Neuron (in vitro differentiated cells): ENCODE measurements at regions not wholly inside any gene's neighbourhood (a gene's known extent, or its start where the extent isn't known, plus 50 kb on each side); places are given as distances from the start of the nearest gene placed in this dataset.
"Not testable (repeated sequence)": the region's sequence is repeated elsewhere in the genome, so short reads cannot be mapped to it uniquely, and the experiment has no call there.

Experiments used
- H2AFZ ChIP-seq: one replicate; pipeline ENCODE4 v1.6.1; 2013; ENCODE audit warnings: low read depth, mild to moderate bottlenecking, inconsistent platforms, low read length, moderate library complexity
- H3K27me3 ChIP-seq: one replicate; pipeline ENCODE4 v1.6.1; 2013; ENCODE audit warnings: low read length; ENCODE audit not compliant: insufficient read depth
- H3K36me3 ChIP-seq: one replicate; pipeline ENCODE4 v1.6.1; 2013; ENCODE audit warnings: low read length; ENCODE audit not compliant: insufficient read depth
- H3K4me1 ChIP-seq: one replicate; pipeline ENCODE4 v1.6.1; 2013; ENCODE audit warnings: low read length; ENCODE audit not compliant: insufficient read depth
- H3K4me3 ChIP-seq: 2 replicates; pipeline ENCODE4 v1.5.1; 2013; ENCODE audit warnings: mild to moderate bottlenecking, low read length, moderate library complexity
- H3K9me3 ChIP-seq: one replicate; pipeline ENCODE4 v1.6.1; 2013; ENCODE audit warnings: low read length

DNA sequence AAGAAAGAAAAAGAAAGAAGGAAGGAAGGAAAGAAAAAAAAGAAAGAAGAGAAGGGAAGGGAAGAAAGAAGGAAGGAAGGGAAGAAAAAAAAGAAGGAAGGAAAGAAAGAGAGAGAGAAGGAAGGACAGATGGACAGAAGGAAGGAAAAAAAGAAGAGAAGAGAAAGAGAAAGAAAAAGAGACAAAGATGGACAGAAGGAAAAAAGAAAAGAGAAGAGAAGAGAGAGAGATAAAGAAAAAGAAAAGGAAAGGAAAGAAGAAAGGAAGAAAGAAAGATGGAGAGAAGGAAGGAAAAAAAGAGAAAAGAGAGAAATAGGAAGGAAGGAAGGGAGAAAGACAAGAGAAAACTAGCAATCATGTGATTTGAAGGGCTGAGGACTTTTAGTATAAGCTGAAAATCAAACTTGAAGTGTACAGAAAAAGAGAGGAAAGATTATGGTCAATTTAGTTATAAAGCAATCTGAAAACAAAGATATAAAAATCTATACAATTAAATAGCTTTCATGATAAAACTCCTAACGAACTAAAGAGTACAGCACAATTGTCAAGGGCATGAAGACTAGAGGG is 115.3 kb downstream of the LTN1 start:
- H2AFZ ChIP-seq = no peak overlapping the region
- H3K4me3 ChIP-seq = no peak overlapping the region
- no peaks in the 10 kb centered on the region for H3K27me3 ChIP-seq
- H3K9me3 ChIP-seq = no peaks in the 10 kb centered on the region
- H3K36me3 ChIP-seq = peaks cover 47% of the 10 kb centered on the region
- H3K4me1 ChIP-seq = no peaks in the 10 kb centered on the region

DNA sequence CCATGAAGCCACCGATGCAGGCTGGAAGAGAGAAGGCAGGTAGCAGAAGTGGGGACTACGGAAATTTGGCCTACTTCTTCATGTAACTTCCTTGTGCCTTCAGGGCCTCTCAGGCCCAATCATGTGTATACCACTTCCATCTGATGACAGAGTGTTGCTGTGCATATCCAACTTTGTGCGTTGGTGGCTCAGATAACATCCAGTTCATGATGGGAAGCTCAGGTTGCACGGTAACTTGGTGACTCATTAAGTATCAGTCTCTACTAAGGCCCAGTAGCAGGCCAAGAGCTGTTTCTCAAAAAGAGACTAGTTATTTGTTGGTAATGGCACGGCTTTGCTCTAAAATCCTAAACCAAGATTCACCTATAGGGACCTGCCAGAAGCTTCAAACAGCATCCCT is 117.6 kb downstream of the LTN1 start:
- Histone ChIP-seq H2AFZ (no peak overlapping the region), H3K4me1 (no peaks in the 10 kb centered on the region), H3K36me3 (peaks cover 39% of the 10 kb centered on the region), H3K4me3 (no peak overlapping the region), H3K27me3 (no peaks in the 10 kb centered on the region), H3K9me3 (no peaks in the 10 kb centered on the region)

DNA sequence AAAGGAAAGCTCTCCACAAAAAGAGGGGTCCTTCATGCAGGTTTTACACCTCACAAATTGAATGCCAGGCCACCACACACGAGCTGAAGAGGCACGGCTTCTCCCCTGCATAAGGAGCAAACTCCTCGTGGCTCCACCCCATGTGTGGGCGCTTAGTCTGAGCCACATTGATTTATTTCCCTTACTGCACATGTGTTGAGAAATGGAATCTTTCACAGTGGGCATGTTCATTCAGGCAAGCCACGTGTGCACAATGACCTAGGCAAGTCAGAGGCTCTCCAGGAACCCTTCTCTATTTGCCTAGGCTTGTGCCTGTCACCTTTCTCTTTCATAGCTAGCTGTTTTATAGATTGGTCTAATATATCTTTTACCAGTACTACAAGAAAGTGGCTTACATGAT is 120.5 kb downstream of the LTN1 start:
- Histone ChIP-seq H3K36me3 (peaks cover 38% of the 10 kb centered on the region), H2AFZ (no peak overlapping the region), H3K4me3 (no peak overlapping the region), H3K27me3 (no peaks in the 10 kb centered on the region), H3K4me1 (no peaks in the 10 kb centered on the region), H3K9me3 (no peaks in the 10 kb centered on the region)

DNA sequence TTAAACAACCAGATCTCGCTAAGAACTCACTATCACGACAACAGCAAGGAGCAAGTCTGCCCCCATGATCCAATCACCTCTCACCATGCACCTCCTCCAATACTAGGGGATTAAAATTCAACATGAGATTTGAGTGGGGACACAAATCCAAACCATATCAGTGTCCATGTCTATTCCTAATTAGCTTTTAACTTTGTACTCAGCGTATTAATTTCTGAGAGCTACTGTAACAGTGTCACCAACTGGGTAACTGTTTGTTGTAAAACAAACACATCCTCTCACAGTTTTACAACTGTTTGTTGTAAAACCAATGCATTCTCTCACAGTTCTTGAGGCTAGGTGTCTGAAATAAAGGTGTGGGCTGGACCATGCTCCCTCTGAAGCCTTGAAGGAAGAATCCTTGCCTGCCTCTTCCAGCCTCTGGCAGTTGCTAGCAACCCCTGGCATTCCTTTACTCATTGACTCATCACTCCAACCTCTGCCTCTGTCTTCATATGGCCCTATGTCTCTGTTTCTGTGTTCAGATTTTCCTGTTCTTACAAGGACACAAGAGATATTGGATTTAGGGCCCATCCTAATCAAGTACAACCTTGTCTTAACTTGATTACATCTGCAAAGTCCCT is 121.2 kb downstream of the LTN1 start:
- H3K36me3 ChIP-seq = peaks cover 38% of the 10 kb centered on the region
- H3K9me3 ChIP-seq = no peaks in the 10 kb centered on the region
- no peaks in the 10 kb centered on the region for H3K4me1 ChIP-seq
- H3K4me3 ChIP-seq = no peak overlapping the region
- no peak overlapping the region for H2AFZ ChIP-seq
- no peaks in the 10 kb centered on the region for H3K27me3 ChIP-seq

- H3K4me3 ChIP-seq = no peak overlapping the region
- H3K27me3 ChIP-seq = no peaks in the 10 kb centered on the region
- H2AFZ ChIP-seq = no peak overlapping the region
- H3K4me1 ChIP-seq = no peaks in the 10 kb centered on the region
- peaks cover 7% of the 10 kb centered on the region for H3K36me3 ChIP-seq
- H3K9me3 ChIP-seq = no peaks in the 10 kb centered on the region
These were observed 125.3 kb downstream of the LTN1 start for GRCh38 chr21:28867401-28867800.

- Histone ChIP-seq H3K9me3 (no peaks in the 10 kb centered on the region), H3K27me3 (no peaks in the 10 kb centered on the region), H3K4me1 (no peaks in the 10 kb centered on the region), H3K4me3 (no peak overlapping the region), H2AFZ (no peak overlapping the region), H3K36me3 (peaks cover 3% of the 10 kb centered on the region)
These were observed 127.0 kb downstream of the LTN1 start for GRCh38 chr21:28865488-28866186.

DNA sequence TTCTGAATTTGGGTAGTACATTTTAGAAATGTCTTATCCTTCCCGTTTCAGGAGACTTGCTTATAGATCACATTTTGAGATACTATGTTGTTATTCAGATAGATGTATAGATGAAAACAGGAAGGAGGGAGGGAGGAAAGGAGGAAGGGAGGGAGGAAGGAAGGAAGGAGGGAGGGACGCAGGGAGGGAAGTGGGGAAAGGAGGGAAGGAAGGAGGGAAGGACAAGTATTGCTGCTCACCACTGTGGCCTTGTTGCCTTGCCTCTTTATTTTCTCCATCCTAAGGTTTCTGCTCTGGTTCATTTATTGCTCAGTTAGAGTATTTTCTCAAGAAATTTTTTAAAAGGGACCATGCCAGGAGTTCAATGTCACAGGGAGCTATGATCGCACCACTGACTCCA is 134.3 kb downstream of the LTN1 start:
- Histone ChIP-seq H3K4me1 (no peaks in the 10 kb centered on the region), H3K9me3 (no peaks in the 10 kb centered on the region), H3K36me3 (no peaks in the 10 kb centered on the region), H2AFZ (no peak overlapping the region), H3K4me3 (no peak overlapping the region), H3K27me3 (no peaks in the 10 kb centered on the region)

- Histone ChIP-seq H3K36me3 (no peaks in the 10 kb centered on the region), H3K9me3 (no peaks in the 10 kb centered on the region), H3K4me1 (no peaks in the 10 kb centered on the region), H2AFZ (no peak overlapping the region), H3K4me3 (no peak overlapping the region), H3K27me3 (no peaks in the 10 kb centered on the region)
These were observed 134.9 kb downstream of the LTN1 start for GRCh38 chr21:28857752-28858151.

- H2AFZ ChIP-seq = no peak overlapping the region
- H3K4me3 ChIP-seq = no peak overlapping the region
- no peaks in the 10 kb centered on the region for H3K9me3 ChIP-seq
- H3K4me1 ChIP-seq = peaks cover 7% of the 10 kb centered on the region
- no peaks in the 10 kb centered on the region for H3K36me3 ChIP-seq
- H3K27me3 ChIP-seq = no peaks in the 10 kb centered on the region
These were observed 136.0 kb downstream of the LTN1 start for GRCh38 chr21:28856588-28857250.

- Histone ChIP-seq H3K27me3 (no peaks in the 10 kb centered on the region), H3K4me3 (no peak overlapping the region), H3K36me3 (no peaks in the 10 kb centered on the region), H2AFZ (no peak overlapping the region), H3K9me3 (no peaks in the 10 kb centered on the region), H3K4me1 (peaks cover 8% of the 10 kb centered on the region)
These were observed 140.0 kb downstream of the LTN1 start for GRCh38 chr21:28852706-28853105.

- Histone ChIP-seq H3K4me1 (peaks cover 8% of the 10 kb centered on the region), H3K9me3 (no peaks in the 10 kb centered on the region), H3K27me3 (no peaks in the 10 kb centered on the region), H2AFZ (no peak overlapping the region), H3K36me3 (no peaks in the 10 kb centered on the region), H3K4me3 (no peak overlapping the region)
These were observed 141.0 kb downstream of the LTN1 start for GRCh38 chr21:28851645-28852044.

- not testable (repeated sequence) for H3K4me3 ChIP-seq, H2AFZ ChIP-seq, H3K4me1 ChIP-seq, H3K36me3 ChIP-seq, H3K9me3 ChIP-seq, H3K27me3 ChIP-seq
These were observed 153.4 kb downstream of the LTN1 start for GRCh38 chr21:28839237-28839636.

DNA sequence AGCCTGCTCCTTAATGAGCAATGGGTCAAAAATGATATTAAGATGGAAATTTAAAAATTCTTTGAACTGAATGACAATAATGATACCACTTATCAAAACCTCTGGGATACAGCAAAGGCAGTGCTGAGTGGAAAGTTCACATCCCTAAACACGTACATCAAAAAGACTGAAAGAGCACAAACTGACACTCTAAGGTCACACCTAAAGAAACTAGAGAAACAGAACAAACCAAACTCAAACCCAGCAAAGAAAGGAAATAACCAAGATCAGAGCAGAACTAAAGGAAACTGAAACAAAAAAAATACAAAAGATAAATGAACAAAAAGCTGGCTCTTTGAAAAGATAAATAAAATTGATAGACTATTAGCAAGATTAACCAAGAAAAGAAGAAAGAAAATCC is 155.3 kb downstream of the LTN1 start:
- H3K4me1 ChIP-seq, H3K4me3 ChIP-seq, H2AFZ ChIP-seq, H3K36me3 ChIP-seq, H3K9me3 ChIP-seq, H3K27me3 ChIP-seq: not testable (repeated sequence)
